Cardiac fibroblast (primary cell): ENCODE measurements at regions not wholly inside any gene's neighbourhood (a gene's known extent, or its start where the extent isn't known, plus 50 kb on each side); places are given as distances from the start of the nearest gene placed in this dataset.
"Not testable (repeated sequence)": the region's sequence is repeated elsewhere in the genome, so short reads cannot be mapped to it uniquely, and the experiment has no call there.

ENCODE experiments used
- DNase-seq, 2 donors: peaks; one replicate each; pipeline versions ENCODE4 v3.0.0 to v3.0.0-alpha.2; 2010; ENCODE audit warnings: low read depth in 2 of 2
- H3K4me3 ChIP-seq, 2 donors: replicated peaks in 1 of 2; 1 replicate in 1 of 2; 2 replicates in 1 of 2; pipeline ENCODE4 v1.5.1; 2011; ENCODE audit warnings: low read depth in 2 of 2, low read length in 2 of 2, mild to moderate bottlenecking in 2 of 2, moderate library complexity in 1 of 2
- TF ChIP-seq, protein P1 (sequence below): IDR thresholded peaks from one replicate; pipeline ENCODE4 v1.5.1; 2011; ENCODE audit warnings: low read depth, mild to moderate bottlenecking, low read length, inconsistent platforms

DNA sequence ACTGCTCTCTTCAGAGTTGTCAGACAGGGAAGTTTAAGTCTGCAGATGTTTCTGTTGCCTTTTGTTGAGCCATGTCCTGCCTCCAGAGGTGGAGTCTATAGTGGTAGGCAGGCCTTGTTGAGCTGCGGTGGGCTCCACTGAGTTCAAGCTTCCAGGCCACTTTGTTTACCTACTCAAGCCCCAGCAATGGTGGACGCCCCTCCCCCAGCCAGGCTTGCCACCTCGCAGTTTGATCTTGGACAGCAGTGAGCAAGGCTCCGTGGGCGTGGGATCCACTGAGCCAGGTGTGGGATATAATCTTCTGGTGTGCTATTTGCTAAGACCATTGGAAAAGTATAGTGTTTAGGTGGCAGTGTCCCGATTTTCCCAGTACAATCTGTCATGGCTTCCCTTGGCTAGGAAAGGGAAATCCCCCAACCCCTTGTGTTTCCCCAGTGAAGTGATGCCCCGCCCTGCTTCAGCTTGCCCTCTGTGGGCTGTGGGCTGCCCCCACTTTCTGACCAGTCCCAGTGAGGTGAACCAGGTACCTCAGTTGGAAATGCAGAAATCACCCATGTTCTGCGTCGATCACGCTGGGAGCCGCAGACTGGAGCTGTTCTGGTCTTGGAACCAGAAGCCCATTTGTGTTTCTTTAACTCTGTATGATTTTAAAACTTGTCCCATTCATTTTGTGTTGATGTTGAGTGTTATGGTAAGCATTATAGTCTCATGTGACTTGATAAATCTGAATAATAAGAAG, 89.2 kb upstream of the CALCR start:
- TF ChIP-seq, protein P1, sequence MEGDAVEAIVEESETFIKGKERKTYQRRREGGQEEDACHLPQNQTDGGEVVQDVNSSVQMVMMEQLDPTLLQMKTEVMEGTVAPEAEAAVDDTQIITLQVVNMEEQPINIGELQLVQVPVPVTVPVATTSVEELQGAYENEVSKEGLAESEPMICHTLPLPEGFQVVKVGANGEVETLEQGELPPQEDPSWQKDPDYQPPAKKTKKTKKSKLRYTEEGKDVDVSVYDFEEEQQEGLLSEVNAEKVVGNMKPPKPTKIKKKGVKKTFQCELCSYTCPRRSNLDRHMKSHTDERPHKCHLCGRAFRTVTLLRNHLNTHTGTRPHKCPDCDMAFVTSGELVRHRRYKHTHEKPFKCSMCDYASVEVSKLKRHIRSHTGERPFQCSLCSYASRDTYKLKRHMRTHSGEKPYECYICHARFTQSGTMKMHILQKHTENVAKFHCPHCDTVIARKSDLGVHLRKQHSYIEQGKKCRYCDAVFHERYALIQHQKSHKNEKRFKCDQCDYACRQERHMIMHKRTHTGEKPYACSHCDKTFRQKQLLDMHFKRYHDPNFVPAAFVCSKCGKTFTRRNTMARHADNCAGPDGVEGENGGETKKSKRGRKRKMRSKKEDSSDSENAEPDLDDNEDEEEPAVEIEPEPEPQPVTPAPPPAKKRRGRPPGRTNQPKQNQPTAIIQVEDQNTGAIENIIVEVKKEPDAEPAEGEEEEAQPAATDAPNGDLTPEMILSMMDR = no peak
- no peak overlapping the region for H3K4me3 ChIP-seq
- no peak for DNase-seq

DNA sequence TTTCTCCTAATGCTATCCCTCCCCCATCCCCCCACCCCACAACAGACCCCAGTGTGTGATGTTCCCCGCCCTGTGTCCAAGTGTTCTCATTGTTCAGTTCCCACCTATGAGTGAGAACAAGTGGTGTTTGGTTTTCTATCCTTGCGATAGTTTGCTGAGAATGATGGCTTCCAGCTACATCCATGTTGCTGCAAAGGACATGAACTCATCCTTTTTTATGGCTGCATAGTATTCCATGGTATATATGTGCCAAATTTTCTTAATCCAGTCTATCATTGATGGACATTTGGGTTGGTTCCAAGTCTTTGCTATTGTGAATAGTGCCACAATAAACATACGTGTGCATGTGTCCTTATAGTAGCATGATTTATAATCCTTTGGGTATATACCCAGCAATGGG, 83.6 kb upstream of the CALCR start:
- not testable (repeated sequence) for H3K4me3 ChIP-seq, DNase-seq

DNA sequence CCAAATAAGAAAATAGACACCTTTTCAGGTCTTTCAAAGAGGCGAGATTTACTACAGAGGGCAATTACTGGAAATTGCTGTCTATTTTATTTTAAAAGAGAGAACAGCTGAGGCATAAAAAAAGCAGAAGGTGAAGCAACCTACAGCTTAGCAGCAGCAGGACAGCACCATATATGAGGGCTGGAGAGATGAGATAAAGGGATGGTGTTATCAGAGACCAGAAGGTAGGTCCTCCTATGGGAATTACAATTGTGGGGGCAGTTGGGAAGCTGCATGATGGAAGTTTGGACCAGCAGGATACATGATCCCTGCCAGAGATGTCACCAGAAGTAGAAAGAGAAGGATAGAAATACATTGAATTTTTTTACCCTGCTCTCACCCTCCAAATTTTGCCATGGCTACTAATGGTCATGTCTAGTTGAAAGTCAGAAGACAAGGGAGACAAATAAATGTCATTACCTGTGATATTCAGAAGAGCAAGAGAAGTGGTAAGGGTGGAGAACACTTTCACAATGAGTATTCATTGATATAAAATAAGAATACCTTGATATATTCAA, 77.2 kb upstream of the CALCR start:
- no peak overlapping the region for H3K4me3 ChIP-seq
- no peak for DNase-seq
- TF ChIP-seq, protein P1 = no peak

DNA sequence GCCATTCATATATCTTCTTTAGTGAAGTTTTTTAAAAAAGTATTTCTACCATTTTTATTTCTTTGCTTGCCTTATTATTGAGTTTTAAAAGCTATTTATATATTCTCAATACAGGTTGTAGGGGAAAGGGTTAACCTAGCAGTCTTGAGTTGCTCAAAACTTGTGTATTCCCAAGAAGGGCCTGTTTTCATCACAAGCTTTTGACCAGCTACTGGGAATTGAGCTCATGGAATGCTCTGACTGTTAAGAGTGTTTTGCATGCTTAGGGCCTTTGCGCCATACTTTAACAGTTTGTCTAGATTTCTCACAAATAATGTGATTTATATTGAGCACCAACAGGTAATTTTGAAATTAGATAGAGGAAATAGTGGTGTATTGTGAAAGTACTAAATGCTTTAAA, 72.0 kb upstream of the CALCR start:
- TF ChIP-seq, protein P1 = no peak
- DNase-seq = no peak
- no peak overlapping the region for H3K4me3 ChIP-seq

DNA sequence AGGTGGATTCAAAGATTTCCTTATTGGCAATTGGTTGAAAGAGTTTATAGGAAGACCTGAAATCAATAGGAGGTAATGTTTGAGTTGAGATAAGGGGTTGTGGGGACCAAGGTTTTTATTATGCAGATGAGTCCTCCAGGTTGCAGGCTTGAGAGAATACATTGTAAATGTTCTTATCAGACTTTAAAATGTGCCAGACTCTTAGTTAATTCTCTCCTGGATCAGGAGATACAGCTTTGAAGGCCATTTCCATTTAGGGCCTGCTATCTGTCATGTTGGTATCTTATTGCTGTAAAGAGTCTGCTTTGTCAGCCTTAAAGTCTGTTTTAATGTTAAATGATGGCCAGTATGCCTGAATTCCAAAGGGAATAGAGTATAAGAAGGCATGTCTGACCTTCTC, 61.8 kb upstream of the CALCR start:
- no peak overlapping the region for H3K4me3 ChIP-seq
- TF ChIP-seq, protein P1 = no peak
- DNase-seq = no peak

DNA sequence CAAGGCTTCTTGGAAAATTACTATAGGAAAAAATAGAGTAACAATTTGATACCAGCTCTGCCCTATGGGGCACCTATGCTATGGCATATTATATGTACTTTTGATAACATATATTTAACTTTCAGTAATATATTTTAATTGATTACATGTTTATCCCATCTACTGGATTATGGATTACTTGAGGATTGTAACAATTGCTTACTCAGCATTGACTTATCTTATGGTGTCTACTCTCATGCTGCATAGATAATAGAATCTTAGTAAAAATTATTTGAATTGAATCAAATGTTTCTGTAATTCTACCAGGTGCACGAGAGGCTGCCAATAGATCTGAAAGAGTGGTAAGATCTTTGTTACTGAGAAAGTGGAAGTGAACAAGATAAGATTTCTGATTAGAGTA, 57.8 kb upstream of the CALCR start:
- TF ChIP-seq, protein P1 = no peak
- H3K4me3 ChIP-seq = no peak overlapping the region
- no peak for DNase-seq

DNA sequence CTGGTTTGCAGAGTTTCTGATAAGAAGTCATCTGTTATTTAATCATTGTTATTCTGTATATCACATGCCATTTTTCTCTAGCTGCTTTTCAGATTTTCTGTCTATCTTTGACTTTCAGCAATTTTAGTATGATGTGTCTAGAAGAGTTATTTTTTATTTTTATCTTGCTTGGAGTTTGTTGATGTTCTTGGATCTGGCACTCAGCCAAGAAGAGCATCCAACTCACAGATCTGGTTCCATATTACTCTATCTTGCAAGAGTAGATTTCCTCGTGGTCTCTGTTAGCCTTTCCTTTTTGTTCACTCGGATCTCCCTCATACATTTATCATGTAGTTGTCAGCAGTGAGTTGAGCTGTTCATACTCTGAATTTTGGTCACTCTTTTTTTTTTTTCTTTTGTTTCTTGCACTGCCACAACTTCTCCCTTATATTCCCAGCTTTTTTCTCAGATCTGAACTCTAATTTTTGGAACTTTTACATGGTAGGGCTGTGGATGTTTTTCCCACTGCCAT, 54.8 kb upstream of the CALCR start:
- no peak for DNase-seq
- TF ChIP-seq, protein P1 = no peak
- no peak overlapping the region for H3K4me3 ChIP-seq
